ENCODE measurements at regions not wholly inside any gene's neighbourhood (a gene's known extent, or its start where the extent isn't known, plus 50 kb on each side); places are given as distances from the start of the nearest gene placed in this dataset.

GRCh38 chr18:77851802-77852201 is 602.2 kb downstream of the GALR1 start:
- TF ChIP-seq YY1 (IDR thresholded peaks at IDR 0.05; ENCODE audit: insufficient read depth, insufficient read length), result no peak
- no peak for TF ChIP-seq ZNF274 (IDR thresholded peaks at IDR 0.05; ENCODE audit: low read depth, low read length)
